ENCODE measurements at regions not wholly inside any gene's neighbourhood (a gene's known extent, or its start where the extent isn't known, plus 50 kb on each side); places are given as distances from the start of the nearest gene placed in this dataset.
"Not testable (repeated sequence)": the region's sequence is repeated elsewhere in the genome, so short reads cannot be mapped to it uniquely, and the experiment has no call there.

DNA sequence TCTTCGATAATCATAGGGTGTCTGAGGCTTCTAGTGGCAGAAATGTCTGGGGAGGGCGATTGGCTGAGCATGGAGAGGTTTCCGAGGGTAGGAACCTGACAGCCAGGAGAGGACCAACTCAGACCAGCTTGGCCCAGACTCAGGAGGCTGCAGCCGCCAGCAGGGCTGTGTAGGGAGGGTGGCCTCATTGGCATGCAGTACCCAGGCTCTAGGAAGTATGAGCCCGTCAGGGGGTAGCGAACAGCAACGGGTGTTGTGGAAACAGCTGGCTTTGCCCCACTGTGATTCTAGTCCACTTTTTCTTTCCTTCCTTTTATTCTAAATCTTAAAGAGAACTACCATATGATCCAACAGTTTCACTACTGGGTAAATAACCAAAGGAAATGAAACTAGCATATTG, 103.3 kb downstream of the DIRAS3 start:
- no peak for DNase-seq

DNA sequence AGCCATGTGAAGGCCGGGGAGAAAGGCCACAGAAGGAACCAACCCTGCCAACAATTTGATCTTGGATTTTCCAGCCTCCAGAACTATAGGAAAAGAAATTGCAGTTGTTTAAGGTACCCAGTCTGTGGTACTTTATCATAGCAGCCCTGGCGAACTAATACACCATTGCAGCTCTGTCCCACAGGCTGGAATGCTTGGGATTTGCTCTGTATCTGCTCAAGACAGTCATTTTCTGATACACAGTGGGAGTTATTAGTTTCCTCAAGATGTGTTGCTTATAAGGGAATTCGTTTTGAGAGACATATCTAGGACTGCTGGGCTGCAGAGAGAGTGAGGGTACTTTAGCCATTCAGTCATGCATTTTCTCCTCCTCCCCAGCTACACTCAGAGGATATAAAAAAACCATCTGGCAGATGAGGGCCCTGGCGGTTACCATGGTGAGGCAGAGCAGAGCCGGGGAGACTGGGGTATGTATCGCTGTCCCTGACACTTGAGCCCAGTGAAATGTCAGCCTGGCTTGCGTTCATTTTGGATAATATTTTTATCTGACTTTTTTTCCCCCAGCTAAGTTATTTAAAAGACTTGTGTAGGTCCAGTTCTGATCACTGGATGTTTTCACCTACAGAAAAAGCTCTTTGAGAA, 104.6 kb downstream of the DIRAS3 start:
- DNase-seq: no peak

DNA sequence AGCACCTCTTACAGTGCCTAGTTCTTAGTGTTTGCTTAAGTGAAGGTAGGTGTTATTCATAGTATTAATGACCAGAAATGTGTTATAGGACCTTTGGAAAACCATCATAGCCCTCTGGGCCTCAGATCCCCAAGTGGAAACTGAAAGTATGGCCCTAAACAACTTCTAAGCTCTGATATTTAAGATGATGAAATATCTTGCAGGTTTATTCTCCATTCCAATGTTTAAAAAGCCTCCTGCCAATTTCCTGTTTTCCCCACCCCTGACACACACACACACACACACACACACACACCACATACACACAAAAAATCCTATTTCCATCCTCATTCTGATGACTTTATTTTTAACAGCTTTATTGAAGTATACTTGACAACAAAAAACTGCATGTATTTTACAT, 108.2 kb downstream of the DIRAS3 start:
- no peak for DNase-seq

DNA sequence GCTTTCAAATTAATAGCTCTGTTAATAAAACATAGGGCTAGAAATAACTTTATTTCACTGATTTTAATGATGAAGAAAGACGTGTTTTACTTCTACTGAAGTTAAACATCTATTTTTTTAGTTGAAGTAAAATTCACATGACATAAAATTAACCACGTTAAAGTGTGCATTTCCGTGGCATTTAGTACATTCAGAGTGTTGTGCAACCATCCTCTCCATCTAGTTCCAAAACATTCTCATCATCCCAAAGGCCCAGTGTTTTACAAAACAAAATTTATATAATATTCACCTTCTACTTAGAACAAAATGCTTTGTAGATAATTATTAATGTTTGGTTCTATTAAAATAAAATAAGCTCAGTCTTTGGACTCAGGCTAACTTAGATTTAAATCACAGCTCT, 108.5 kb upstream of the GNG12 start:
- no peak for DNase-seq

DNA sequence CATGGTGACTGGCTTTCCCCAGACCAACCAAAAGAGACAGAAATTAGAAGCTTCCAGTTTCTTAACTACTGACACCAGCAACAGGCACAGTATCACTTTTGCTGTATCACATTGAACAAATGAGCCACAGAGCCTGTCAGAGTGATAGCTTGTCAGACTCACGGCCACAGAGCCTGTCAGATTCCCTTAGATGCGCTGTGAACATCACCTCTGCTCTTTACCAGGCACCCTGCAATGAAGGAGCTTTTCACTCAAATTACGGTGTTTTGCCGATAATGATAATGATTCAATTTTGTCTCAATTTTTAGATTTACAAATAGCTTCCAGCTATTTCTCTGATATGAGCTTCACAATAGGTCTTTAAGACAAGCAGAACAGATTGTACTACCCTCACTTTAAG, 107.9 kb upstream of the GNG12 start:
- no peak for DNase-seq

DNA sequence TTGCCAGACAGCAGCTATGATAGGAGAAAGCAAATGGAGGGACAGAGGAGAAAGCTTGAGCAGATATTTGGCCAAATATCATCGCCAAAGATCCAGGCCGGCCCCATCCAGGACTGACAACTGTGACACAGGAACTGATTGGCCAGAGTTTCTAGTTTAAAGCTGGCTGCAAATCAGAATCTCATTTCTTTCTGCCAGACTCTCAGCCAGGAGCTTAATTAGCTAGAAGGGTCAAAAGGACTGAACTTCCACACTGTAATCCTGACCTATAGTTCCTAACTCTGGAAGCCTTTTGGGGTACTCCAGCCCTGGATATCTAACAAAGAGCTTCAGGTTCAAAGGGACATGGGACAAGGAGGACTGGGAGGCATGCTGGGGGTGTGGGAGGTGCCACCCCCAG, 106.7 kb upstream of the GNG12 start:
- DNase-seq: no peak

DNA sequence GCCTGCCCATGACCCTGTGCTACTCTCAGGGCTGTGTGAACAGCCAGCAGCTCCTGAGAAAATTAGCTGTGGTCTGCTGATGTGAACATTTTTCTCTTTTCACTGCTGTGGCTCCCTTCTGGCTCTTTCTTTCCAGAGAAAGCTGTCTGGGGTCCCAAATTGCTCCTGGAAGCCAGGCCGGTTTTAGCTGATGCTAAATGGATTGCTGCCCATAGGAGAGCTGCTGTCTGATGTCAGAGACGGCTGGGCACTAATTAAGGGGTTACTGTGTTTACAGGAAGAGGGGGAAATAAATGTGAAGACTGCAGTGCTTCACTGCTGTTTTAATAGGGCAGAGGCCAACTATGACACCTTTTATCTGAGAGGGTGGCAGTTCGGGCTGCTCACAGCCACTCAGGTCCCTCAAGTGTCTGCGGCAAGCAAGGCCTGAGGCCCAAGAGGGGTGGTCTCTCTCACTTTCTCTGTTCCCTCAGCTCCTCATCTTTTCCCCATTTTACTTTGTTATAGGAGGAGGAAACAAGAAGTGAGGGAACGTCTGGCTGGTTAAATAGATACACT, 106.0 kb upstream of the GNG12 start:
- DNase-seq: no peak

DNA sequence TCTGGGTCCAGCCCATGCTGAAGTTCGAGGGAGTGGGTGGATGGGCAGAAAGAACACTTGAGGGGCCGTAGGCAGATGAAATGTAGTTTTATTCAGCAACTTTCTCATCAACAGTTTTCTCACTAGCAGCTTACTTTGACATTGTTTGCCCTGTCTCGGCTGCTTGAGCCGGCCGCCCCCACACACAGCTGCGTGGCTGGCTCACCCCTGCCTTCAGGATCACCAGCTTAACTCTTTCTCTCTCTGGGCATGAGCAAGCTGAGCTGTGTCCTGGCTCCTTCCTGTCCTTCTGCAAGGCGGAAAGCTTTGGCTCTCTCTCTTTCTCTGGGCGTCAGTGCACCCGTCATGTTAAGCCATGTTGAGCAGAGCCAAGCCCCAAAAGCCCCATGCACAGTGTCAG, 104.4 kb upstream of the GNG12 start:
- DNase-seq: no peak

DNA sequence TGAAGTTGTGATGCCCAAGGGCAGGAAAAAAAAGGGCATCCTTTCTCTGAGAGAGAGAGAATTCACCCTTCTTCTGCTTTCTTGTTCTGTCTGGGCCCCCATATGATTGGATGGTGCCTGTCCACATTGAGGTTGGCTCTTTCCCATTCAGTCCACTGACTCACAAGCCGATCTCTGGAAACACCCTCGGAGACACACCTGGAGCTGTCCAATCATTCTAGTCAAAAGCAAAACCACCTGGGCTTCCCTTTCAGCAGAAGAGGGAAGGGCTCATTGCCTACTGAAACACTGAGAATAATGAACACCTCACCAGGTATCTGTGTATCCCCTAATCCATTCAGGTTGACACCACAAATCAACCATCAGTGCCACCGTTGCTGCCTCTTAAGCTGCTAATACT, 103.7 kb upstream of the GNG12 start:
- no peak for DNase-seq

DNA sequence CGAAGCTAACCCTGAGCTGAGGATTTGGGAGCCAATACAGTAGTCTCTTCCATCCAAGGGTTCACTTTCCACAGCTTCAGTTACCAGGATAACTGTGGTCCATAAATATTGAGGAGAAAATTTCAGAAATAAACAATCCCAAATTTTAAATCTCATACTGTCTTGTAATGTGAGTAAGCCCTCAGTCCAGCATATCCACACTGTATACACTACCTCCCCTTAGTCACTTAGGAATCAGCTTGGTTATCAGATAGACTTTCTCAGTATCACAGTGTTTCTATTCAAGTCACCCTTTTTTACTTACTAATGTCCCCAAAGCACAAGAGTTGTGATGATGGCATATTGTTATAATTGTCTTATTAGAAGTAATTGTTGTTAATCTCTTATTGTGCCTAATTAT, 102.3 kb upstream of the GNG12 start:
- no peak for DNase-seq

DNA sequence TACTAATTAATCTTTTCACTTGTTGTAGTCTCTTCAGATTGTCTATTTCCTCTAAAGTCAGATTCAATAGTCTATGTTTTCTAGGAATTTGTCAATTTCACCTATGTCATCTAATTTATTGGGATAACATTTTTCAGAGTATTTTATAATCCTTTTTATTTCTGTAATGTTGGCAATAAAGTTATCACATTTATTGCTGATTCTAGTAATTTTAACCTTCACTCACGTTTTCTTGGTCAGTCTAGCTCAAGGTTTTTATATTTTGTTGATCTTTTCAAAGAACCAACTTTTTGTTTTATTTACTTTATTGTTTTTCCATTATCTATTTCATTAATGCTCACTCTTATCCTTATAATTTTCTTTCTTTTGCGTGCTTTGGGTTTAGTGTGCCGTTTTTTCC, 97.9 kb upstream of the GNG12 start:
- no peak for DNase-seq

DNA sequence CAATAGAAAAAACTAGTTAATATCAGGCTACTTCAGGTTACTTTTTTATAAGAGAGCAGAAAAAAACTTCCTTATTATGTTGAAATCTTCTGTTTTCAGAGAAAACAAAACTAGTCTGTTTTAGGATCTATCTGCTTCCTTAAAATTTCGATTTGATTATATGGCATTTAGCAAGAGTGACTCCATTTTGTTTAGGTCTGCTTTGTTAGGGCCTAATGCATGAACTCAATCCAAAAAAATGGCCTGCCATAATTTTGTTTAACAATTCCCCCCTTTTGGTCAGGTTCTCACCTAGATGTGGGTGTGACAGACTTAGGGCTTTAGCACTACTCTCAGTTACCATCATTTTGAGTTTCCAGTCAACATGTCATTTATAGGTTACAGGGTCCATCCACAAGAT, 89.8 kb upstream of the GNG12 start:
- no peak for DNase-seq

DNA sequence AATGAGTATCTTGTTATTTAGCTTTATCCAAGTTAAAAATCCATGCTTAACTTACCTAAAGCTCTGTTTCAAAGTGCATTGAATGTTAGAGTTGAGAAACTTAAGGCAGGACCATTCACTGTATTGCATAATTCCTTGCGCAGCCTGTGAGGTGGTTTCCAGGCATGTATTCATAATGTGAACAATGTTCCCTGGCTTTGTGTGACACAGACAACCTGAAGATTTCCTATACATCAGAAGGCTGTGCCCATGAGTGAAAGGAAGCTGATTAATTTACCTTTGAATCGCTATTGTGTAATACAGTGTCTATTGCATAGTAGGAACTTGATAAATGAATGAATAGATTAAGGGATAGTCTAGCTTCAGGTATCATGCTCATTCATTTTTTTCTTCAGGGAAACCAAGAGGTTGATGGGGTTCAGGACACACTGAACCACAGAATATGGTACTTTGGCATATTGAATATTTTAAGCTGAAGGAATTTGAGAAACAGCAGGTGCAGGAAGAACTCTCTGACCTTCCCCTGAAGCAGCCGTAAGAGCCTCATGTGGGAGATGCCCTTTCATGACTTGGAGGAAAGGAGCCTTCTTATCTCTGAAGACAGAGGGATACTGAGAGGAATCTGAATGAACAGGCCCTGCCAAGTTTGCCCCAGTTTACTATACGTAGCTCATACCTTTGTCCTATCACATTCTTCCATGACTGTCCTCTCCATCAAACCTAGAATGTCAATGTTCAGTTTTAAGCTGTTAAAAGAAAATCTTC, 88.6 kb upstream of the GNG12 start:
- peak; percentile 64 for DNase-seq

DNA sequence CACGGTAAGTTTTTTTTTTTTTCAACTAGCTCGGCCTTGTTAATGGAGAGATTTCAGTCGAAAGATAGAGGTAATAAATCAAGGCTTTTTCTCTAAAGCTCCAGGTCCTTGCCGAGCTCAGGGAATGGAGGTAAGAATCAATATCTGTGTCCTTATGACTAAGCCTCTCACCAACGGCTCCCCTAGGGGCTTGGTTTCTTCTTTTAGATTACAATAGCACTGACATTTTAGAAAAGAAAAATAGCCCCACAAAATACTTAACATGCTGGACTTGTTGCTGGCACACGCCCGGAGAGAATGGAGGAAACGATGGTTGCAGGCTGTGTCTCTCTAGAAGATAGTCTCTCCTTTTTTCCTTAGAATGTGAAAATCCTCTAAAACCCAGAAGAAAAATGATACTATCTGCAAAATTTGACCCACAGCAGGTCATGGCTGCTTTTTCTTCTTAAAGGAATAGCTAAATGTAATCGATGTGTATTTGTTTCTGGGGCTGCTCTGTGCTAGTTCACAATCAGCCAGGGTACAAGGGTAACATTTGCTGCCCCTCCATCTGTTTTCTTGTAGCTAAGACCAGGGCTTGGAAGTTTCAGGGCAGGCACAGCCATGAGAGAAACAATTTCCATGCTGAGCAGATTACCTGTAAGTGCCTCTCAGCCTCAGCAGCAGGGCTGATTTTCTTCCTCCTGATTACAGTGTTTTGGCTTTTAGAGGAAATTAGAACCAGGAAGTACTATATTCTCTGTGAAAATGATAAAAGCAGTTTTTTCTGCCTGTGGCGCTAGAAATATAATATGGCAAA, 86.2 kb upstream of the GNG12 start:
- no peak for DNase-seq

DNA sequence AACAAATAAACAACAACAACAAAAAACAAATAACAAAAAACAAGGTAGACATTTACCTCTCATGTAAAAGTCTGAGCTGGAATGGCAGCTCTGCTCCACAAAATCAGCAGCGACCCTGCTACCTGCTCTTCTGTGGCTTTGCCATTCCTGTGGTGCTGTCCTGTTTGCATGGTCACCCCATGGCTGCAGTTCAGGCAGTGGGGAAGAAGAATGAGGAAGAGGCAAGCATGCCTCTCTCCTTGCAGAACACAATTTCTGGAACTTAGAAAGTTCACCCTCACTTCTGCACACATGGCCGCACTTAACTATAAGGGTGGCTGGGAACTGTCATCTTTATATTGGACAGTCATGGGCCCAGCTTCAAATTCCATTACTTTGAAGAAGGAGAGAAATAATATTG, 84.8 kb upstream of the GNG12 start:
- DNase-seq: no peak

DNA sequence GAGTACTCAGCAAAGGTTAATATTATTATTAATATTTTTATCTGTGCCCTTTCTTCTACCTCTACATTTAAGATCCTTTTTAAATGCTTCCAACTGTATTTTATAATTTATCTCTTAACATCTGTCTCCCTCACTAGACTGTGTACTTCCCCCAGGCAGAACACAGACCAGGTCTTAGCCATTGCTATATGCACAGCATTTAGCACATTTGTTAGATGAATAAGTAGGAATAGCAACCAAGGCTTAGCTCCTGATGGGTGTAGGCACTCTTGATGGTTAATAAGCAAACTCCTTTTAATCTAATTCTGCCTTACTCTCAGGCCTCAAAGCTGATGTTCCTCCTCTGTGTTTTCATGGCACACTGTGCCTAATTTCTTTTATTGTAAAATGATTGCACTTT, 83.7 kb upstream of the GNG12 start:
- no peak for DNase-seq

DNA sequence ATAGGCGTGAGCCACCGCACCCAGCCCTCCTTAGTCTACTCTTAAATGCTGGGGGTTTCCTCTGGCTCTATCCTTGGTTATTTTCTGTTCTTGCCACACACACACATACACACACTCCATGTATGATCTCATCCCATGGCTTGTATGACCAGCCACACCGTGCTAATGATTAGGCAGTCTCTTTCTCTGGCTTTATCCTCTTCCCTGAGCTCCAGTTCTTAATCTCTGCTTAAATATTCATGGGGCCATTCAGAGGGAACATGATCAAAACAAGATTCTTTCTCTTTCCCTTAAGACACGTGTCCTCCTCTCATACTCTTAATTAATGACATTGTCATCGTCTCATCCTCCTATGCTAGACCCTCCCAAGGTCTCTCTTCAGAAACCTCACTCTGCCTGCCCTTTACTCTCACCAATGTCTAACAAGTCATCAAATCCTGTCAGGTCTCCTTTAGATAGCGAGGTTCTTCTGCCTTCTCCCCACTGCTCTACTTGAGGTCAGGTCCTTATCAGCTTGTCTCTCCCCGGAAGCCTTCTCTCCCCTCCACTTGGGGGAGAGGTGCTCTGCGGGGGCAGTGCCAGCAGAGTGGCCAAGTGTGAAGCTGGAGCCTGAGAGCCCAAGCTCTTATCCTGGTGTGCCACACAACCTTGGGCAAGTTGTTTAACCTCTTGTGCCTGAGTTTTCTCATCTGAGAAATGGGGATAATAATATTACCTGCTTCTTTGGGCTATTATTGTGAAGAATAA, 83.0 kb upstream of the GNG12 start:
- no peak for DNase-seq

DNA sequence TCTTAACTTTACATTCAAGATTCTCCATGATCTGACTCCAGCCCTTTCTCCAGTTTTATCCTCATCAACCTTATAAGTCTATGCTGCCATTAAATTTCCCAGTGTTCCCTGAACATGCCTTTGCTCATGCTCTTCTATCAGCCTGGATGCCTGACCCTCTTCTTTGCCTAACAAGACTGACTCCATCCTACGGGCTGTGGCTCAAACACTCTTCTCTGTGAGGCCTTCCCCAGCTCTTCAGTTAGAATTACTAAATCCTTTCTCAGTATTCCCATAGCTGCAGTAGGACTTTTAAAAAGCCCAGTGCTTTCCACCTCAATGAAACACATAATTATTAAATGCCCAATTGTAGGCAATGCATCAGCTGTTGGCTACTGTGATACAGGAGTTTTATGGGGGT, 76.5 kb upstream of the GNG12 start:
- DNase-seq: no peak

DNA sequence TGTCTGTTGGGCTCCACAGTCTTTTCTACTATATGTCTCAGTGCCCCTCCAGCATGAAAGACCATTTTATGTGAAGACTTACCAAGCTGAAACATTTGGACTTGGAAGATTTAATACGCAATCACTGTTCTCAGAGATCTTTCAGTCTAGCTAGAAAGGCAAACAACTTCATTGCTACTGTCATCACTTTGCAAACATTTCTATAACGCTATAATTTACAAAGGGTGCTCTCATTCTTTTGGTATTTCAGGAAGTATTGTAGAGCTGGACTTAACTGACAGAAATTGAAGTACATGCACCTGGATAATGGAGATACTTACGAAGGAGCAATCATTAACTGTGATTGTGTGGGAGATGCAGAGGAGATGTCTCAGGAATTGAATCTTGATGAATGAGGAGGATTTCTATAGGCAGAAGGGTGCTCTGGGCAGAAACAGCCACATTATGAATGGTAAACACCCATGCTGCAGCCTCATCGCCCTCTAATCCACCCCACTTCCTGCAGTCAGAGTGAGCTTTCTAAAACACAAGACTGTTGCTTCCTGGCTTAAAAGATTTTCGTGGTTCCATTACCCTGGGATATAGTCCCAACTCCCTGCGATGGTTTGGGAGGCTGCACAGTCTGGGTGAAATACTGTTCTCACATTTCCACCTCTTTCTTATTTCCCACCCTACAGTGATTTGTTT, 75.1 kb upstream of the GNG12 start:
- peak; percentile 5 for DNase-seq

DNA sequence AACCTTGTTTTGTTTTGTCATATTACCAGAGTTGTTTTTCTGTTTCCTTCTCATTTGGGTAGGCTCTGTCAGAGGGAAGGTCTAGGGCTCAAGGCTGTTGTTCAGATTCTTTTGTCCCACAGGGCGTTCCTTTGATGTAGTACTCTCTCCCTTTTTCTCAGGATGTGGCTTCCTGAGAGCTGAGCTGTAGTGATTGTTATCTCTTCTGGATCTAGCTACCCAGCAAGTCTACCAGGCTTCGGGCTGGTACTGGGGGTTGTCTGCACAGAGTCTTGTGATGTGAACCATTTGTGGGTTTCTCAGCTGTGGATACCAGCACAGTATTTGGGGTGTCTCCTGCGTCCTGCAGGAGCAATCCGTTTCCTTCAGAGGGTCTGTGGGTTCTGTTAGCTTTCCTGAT, 74.2 kb upstream of the GNG12 start:
- DNase-seq: peak; percentile 17

DNA sequence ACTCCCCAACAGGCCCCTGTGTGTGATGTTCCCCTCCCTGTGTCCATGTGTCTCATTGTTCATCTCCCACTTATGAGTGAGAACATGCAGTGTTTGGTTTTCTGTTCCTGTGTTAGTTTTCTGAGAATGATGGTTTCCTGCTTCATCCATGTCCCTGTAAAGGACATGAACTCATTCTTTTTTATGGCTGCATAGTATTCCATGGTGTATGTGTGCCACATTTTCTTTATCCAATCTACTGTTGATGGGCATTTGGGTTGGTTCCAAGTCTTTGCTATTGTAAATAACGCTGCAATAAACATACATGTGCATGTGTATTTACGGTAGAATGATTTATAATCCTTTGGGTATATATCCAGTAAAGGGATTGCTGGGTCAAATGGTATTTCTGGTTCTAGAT, 72.7 kb upstream of the GNG12 start:
- DNase-seq: not testable (repeated sequence)

DNA sequence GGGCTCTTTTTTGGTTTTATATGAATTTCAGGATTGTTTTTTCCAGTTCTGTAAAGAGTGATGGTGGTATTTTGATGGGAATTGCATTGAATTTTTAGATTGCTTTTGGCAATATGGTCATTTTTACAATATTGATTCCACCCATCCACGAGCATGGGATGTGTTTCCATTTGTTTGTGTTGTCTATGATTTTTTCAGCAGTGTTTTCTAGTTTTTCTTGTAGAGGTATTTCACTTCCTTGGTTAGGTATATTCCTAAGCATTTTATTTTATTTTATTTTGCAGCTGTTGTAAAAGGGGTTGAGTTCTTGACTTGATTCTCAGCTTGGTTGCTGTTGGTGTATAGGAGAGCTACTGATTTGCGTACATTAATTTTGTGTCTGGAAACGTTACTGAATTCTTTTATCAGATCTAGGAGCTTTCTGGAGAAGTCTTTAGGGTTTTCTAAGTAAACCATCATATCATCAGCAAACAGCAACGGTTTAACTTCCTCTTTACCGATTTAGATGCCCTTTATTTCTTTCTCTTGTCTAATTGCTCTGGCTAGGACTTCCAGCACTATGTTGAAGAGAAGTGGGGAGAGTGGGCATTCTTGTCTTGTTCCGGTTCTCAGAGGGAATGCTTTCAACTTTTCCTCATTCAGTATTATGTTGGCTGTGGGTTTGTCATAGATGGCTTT, 69.4 kb upstream of the GNG12 start:
- not testable (repeated sequence) for DNase-seq
